ENCODE measurements at regions not wholly inside any gene's neighbourhood (a gene's known extent, or its start where the extent isn't known, plus 50 kb on each side); places are given as distances from the start of the nearest gene placed in this dataset.

DNA sequence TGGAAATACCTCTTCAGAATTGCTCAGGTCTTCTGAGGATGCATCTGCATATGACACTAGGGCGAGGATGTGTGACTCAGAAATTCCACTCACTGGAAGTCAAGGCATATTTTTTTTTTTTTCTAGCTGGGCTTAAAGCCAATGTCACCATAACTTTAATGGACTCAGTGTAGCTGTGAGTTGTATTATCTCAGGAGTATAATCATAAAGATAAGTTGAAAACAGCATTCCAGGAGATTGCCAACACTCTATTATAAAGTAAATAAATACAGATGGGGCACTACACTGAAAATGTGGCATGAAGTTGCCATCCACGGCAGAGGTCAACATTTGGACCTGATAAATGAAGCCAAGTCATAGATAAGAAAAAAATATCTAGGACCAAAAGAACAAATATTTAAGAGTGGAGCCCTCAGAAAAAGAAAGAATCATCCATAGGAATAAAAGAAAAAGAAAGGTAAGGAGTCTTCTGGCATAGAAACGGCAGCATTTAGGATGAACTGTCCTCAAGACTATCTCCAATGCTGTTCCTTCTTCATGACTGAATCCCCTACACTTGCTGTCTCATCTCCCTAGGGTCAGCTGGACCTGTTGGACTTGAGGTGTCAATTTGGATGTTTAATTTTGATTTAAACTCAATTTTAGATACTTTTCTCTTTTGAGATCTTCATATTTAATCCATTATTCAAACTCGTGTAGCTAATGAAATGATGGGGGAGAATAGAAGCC, 72.9 kb upstream of the CAV2 start (continued):
- TF ChIP-seq, protein P1, sequence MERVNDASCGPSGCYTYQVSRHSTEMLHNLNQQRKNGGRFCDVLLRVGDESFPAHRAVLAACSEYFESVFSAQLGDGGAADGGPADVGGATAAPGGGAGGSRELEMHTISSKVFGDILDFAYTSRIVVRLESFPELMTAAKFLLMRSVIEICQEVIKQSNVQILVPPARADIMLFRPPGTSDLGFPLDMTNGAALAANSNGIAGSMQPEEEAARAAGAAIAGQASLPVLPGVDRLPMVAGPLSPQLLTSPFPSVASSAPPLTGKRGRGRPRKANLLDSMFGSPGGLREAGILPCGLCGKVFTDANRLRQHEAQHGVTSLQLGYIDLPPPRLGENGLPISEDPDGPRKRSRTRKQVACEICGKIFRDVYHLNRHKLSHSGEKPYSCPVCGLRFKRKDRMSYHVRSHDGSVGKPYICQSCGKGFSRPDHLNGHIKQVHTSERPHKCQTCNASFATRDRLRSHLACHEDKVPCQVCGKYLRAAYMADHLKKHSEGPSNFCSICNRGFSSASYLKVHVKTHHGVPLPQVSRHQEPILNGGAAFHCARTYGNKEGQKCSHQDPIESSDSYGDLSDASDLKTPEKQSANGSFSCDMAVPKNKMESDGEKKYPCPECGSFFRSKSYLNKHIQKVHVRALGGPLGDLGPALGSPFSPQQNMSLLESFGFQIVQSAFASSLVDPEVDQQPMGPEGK (tag by site-specific recombination; IDR thresholded peaks at IDR 0.05), result peak; percentile 38; the same call in 1 of the 2 replicates
- TF ChIP-seq ZNF843 (tag by site-specific recombination; IDR thresholded peaks at IDR 0.05), result peak; percentile 98
- no peak for TF ChIP-seq ZNF138 (tag by site-specific recombination; IDR thresholded peaks at IDR 0.05; ENCODE audit: borderline replicate concordance)
- peak; percentile 67 for TF ChIP-seq ZNF335 (tag by site-specific recombination; conservative IDR thresholded peaks at IDR 0.05)
- no peak; the same call in 1 of the 2 replicates for TF ChIP-seq ZNF610 (tag by site-specific recombination; IDR thresholded peaks at IDR 0.05; ENCODE audit: borderline replicate concordance)
- no peak for TF ChIP-seq ZNF114 (tag by site-specific recombination; IDR thresholded peaks at IDR 0.05)
- TF ChIP-seq ZNF404 (tag by site-specific recombination; IDR thresholded peaks at IDR 0.05), result no peak
- TF ChIP-seq HOXA7 (CRISPR knock-in tag; IDR thresholded peaks at IDR 0.05; ENCODE audit: borderline replicate concordance), result no peak
- TF ChIP-seq ZNF423 (tag by site-specific recombination; IDR thresholded peaks at IDR 0.05), result no peak
- no peak for TF ChIP-seq ZNF48 (tag by site-specific recombination; IDR thresholded peaks at IDR 0.05)
- TF ChIP-seq ZNF548 (tag by site-specific recombination; IDR thresholded peaks at IDR 0.05), result no peak
- TF ChIP-seq, protein P2, sequence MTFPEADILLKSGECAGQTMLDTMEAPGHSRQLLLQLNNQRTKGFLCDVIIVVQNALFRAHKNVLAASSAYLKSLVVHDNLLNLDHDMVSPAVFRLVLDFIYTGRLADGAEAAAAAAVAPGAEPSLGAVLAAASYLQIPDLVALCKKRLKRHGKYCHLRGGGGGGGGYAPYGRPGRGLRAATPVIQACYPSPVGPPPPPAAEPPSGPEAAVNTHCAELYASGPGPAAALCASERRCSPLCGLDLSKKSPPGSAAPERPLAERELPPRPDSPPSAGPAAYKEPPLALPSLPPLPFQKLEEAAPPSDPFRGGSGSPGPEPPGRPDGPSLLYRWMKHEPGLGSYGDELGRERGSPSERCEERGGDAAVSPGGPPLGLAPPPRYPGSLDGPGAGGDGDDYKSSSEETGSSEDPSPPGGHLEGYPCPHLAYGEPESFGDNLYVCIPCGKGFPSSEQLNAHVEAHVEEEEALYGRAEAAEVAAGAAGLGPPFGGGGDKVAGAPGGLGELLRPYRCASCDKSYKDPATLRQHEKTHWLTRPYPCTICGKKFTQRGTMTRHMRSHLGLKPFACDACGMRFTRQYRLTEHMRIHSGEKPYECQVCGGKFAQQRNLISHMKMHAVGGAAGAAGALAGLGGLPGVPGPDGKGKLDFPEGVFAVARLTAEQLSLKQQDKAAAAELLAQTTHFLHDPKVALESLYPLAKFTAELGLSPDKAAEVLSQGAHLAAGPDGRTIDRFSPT (tag by site-specific recombination; IDR thresholded peaks at IDR 0.05), result peak; percentile 93
- TF ChIP-seq ZNF560 (tag by site-specific recombination; IDR thresholded peaks at IDR 0.05; ENCODE audit: borderline replicate concordance), result no peak
- TF ChIP-seq SALL2 (tag by site-specific recombination; IDR thresholded peaks at IDR 0.05; ENCODE audit: borderline replicate concordance), result no peak
- TF ChIP-seq TRIM28 (IDR thresholded peaks at IDR 0.05; ENCODE audit: borderline replicate concordance, low read length), result no peak; the same call in 1 of the 2 replicates
- TF ChIP-seq, protein P3, sequence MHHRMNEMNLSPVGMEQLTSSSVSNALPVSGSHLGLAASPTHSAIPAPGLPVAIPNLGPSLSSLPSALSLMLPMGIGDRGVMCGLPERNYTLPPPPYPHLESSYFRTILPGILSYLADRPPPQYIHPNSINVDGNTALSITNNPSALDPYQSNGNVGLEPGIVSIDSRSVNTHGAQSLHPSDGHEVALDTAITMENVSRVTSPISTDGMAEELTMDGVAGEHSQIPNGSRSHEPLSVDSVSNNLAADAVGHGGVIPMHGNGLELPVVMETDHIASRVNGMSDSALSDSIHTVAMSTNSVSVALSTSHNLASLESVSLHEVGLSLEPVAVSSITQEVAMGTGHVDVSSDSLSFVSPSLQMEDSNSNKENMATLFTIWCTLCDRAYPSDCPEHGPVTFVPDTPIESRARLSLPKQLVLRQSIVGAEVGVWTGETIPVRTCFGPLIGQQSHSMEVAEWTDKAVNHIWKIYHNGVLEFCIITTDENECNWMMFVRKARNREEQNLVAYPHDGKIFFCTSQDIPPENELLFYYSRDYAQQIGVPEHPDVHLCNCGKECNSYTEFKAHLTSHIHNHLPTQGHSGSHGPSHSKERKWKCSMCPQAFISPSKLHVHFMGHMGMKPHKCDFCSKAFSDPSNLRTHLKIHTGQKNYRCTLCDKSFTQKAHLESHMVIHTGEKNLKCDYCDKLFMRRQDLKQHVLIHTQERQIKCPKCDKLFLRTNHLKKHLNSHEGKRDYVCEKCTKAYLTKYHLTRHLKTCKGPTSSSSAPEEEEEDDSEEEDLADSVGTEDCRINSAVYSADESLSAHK (tag by site-specific recombination; IDR thresholded peaks at IDR 0.05), result peak; percentile 79
- no peak for TF ChIP-seq ZNF266 (tag by site-specific recombination; IDR thresholded peaks at IDR 0.05; ENCODE audit: low read depth)
- TF ChIP-seq ZNF747 (tag by site-specific recombination; IDR thresholded peaks at IDR 0.05), result no peak
- no peak for TF ChIP-seq ZNF830 (tag by site-specific recombination; IDR thresholded peaks at IDR 0.05; ENCODE audit: low read depth)
- no peak; the same call in 1 of the 2 replicates for TF ChIP-seq ZNF664 (tag by site-specific recombination; IDR thresholded peaks at IDR 0.05)
- TF ChIP-seq, protein P4, sequence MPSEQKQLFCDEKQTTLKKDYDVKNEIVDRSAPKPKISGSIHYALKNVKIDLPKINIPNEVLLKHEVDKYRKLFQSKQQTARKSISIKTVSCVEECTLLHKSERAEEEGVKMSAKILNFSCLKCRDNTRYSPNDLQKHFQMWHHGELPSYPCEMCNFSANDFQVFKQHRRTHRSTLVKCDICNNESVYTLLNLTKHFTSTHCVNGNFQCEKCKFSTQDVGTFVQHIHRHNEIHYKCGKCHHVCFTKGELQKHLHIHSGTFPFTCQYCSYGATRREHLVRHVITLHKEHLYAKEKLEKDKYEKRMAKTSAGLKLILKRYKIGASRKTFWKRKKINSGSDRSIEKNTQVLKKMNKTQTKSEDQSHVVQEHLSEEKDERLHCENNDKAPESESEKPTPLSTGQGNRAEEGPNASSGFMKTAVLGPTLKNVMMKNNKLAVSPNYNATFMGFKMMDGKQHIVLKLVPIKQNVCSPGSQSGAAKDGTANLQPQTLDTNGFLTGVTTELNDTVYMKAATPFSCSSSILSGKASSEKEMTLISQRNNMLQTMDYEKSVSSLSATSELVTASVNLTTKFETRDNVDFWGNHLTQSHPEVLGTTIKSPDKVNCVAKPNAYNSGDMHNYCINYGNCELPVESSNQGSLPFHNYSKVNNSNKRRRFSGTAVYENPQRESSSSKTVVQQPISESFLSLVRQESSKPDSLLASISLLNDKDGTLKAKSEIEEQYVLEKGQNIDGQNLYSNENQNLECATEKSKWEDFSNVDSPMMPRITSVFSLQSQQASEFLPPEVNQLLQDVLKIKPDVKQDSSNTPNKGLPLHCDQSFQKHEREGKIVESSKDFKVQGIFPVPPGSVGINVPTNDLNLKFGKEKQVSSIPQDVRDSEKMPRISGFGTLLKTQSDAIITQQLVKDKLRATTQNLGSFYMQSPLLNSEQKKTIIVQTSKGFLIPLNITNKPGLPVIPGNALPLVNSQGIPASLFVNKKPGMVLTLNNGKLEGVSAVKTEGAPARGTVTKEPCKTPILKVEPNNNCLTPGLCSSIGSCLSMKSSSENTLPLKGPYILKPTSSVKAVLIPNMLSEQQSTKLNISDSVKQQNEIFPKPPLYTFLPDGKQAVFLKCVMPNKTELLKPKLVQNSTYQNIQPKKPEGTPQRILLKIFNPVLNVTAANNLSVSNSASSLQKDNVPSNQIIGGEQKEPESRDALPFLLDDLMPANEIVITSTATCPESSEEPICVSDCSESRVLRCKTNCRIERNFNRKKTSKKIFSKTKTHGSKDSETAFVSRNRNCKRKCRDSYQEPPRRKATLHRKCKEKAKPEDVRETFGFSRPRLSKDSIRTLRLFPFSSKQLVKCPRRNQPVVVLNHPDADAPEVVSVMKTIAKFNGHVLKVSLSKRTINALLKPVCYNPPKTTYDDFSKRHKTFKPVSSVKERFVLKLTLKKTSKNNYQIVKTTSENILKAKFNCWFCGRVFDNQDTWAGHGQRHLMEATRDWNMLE (tag by site-specific recombination; conservative IDR thresholded peaks at IDR 0.05; ENCODE audit: low read depth), result peak; percentile 35
- TF ChIP-seq ZNF324 (tag by site-specific recombination; IDR thresholded peaks at IDR 0.05), result peak; percentile 55; the same call in 1 of the 2 replicates
- peak; percentile 88 for TF ChIP-seq ZSCAN23 (tag by site-specific recombination; IDR thresholded peaks at IDR 0.05)
- TF ChIP-seq ZNF394 (tag by site-specific recombination; IDR thresholded peaks at IDR 0.05; ENCODE audit: borderline replicate concordance), result no peak; the same call in 1 of the 2 replicates
- no peak for TF ChIP-seq ZNF157 (tag by site-specific recombination; IDR thresholded peaks at IDR 0.05)
- peak; percentile 95 for TF ChIP-seq FEZF1 (tag by site-specific recombination; IDR thresholded peaks at IDR 0.05)
- TF ChIP-seq ZNF658 (tag by site-specific recombination; IDR thresholded peaks at IDR 0.05), result no peak
- TF ChIP-seq SCRT1 (tag by site-specific recombination; IDR thresholded peaks at IDR 0.05; ENCODE audit: borderline replicate concordance), result no peak
- peak; percentile 76 for TF ChIP-seq KLF10 (tag by site-specific recombination; IDR thresholded peaks at IDR 0.05)
